Tibial artery (tissue), 4 donors: ENCODE measurements at regions not wholly inside any gene's neighbourhood (a gene's known extent, or its start where the extent isn't known, plus 50 kb on each side); places are given as distances from the start of the nearest gene placed in this dataset.

ENCODE experiments used
- DNase-seq, 2 donors: peaks; one replicate each; pipeline ENCODE4 v3.0.0-alpha.2; 2019
- H3K27ac ChIP-seq, 2 donors: fragments of 200-600 bp; sonication (generic) in 1 of 2; 1 replicate in 1 of 2; 2 replicates in 1 of 2; pipeline ENCODE4 v1.5.1; 2018 to 2019; ENCODE audit warnings: mild to moderate bottlenecking in 1 of 2
- H3K27me3 ChIP-seq, 2 donors: fragments of 200-600 bp; sonication (generic) in 1 of 2; one replicate each; pipeline versions ENCODE4 v1.5.1 to v1.6.0; 2016 to 2019
- H3K36me3 ChIP-seq, 3 donors: fragments of 200-600 bp; sonication (generic) in 2 of 3; one replicate each; pipeline ENCODE4 v1.5.1; 2016 to 2019; ENCODE audit warnings: mild to moderate bottlenecking in 2 of 3
- H3K4me1 ChIP-seq, 4 donors: fragments of 200-600 bp; sonication (generic) in 2 of 4; 1 replicate in 3 of 4; 2 replicates in 1 of 4; pipeline ENCODE4 v1.5.1; 2016 to 2019
- H3K4me3 ChIP-seq, 2 donors: fragments of 200-600 bp; sonication (generic) in 1 of 2; 1 replicate in 1 of 2; 2 replicates in 1 of 2; pipeline ENCODE4 v1.5.1; 2018 to 2019; ENCODE audit warnings: mild to moderate bottlenecking in 2 of 2
- H3K9me3 ChIP-seq, 3 donors: fragments of 200-600 bp; sonication (generic) in 1 of 3; one replicate each; pipeline ENCODE4 v1.5.1; 2016 to 2019
- CTCF ChIP-seq, 2 experiments: fragments of 200-600 bp in 1 of 2; fragments of 450-650 bp in 1 of 2; IDR thresholded peaks; one replicate each; pipeline ENCODE4 v1.5.1; 2017 to 2019; ENCODE audit warnings: antibody characterized with exemption in 2 of 2, mild to moderate bottlenecking in 1 of 2, moderate library complexity in 1 of 2
- intact Hi-C: fragments of 100-400 bp; cut with DNase I; formaldehyde crosslinking; loops from one replicate; pipeline ENCODE4 v1.15.0; 2023; ENCODE audit warnings: low total_unique reads

GRCh38 chr3:164418414-164418813 lies 659.9 kb downstream of the SI start:
- no peak for TF ChIP-seq CTCF (IDR thresholded peaks at IDR 0.05)
- intact Hi-C loops, result no loop called here
- Histone ChIP-seq H3K4me1 (peaks cover 0 to 4% (median 0%) of the 10 kb centered on the region in 4 donors), H3K4me3 (no peak overlapping the region), H3K36me3 (no peaks in the 10 kb centered on the region), H3K27me3 (no peaks in the 10 kb centered on the region), H3K9me3 (no peaks in the 10 kb centered on the region), H3K27ac (no peak overlapping the region)
- no peak for DNase-seq

GRCh38 chr3:164417955-164418354 lies 660.3 kb downstream of the SI start:
- Histone ChIP-seq H3K4me3 (no peak overlapping the region), H3K36me3 (no peaks in the 10 kb centered on the region), H3K27ac (no peak overlapping the region), H3K9me3 (no peaks in the 10 kb centered on the region), H3K27me3 (no peaks in the 10 kb centered on the region), H3K4me1 (peaks cover 0 to 4% (median 0%) of the 10 kb centered on the region in 4 donors)
- intact Hi-C loops, result no loop called here
- no peak for DNase-seq
- TF ChIP-seq CTCF (IDR thresholded peaks at IDR 0.05), result no peak

- no peaks in the 10 kb centered on the region for H3K36me3 ChIP-seq
- DNase-seq, result no peak
- H3K4me1 ChIP-seq, result peaks cover 0 to 4% (median 0%) of the 10 kb centered on the region in 4 donors
- no peak overlapping the region for H3K4me3 ChIP-seq
- intact Hi-C loops, result no loop called here
- no peak overlapping the region for H3K27ac ChIP-seq
- TF ChIP-seq CTCF (IDR thresholded peaks at IDR 0.05), result no peak
- H3K9me3 ChIP-seq, result no peaks in the 10 kb centered on the region
- no peaks in the 10 kb centered on the region for H3K27me3 ChIP-seq
Observed at GRCh38 chr3:164416491-164417222, 661.6 kb downstream of the SI start.

- no peaks in the 10 kb centered on the region for H3K9me3 ChIP-seq
- no peak for DNase-seq
- H3K36me3 ChIP-seq, result no peaks in the 10 kb centered on the region
- no peak overlapping the region for H3K4me3 ChIP-seq
- H3K27ac ChIP-seq, result no peak overlapping the region
- no peak for TF ChIP-seq CTCF (IDR thresholded peaks at IDR 0.05)
- no peaks in the 10 kb centered on the region for H3K4me1 ChIP-seq
- no peaks in the 10 kb centered on the region for H3K27me3 ChIP-seq
- intact Hi-C loops, result no loop called here
Observed at GRCh38 chr3:164408326-164408725, 670.0 kb downstream of the SI start.

- no peaks in the 10 kb centered on the region for H3K9me3 ChIP-seq
- TF ChIP-seq CTCF (IDR thresholded peaks at IDR 0.05), result no peak
- DNase-seq, result no peak
- intact Hi-C loops, result no loop called here
- no peak overlapping the region for H3K4me3 ChIP-seq
- no peaks in the 10 kb centered on the region for H3K36me3 ChIP-seq
- H3K27me3 ChIP-seq, result no peaks in the 10 kb centered on the region
- H3K4me1 ChIP-seq, result no peaks in the 10 kb centered on the region
- H3K27ac ChIP-seq, result no peak overlapping the region
Observed at GRCh38 chr3:164407111-164407510, 671.2 kb downstream of the SI start.
